HEK293 (cell line): ENCODE measurements at regions not wholly inside any gene's neighbourhood (a gene's known extent, or its start where the extent isn't known, plus 50 kb on each side); places are given as distances from the start of the nearest gene placed in this dataset.

Experiments
- CTCF ChIA-PET: fragments of 350-600 bp; formaldehyde crosslinking; extraction: SDS; loops from one replicate; lab custom pipeline; 2021; ENCODE audit warnings: antibody characterized with exemption; lab: Yijun Ruan, JAX
- POLR2A ChIA-PET: fragments of 300-600 bp; formaldehyde crosslinking; extraction: SDS; loops from one replicate; lab custom pipeline; 2020; ENCODE audit warnings: antibody characterized with exemption, inconsistent platforms; lab: Yijun Ruan, JAX
- H3K27ac ChIP-seq: fragments of 200-500 bp; sonication (Bioruptor generic); 2 replicates; pipeline ENCODE4 v1.5.1; 2014; ENCODE audit warnings: low read depth, low read length, control low read depth, inconsistent platforms; ENCODE audit errors: extremely low read depth
- H3K36me3 ChIP-seq, 2 experiments: fragments of 200-500 bp in 1 of 2; sonication (Bioruptor generic) in 1 of 2; 1 replicate in 1 of 2; 2 replicates in 1 of 2; pipeline ENCODE4 v1.5.1; 2014 to 2017; ENCODE audit warnings: inconsistent platforms in 2 of 2, low read length in 2 of 2; ENCODE audit not compliant: control insufficient read depth in 2 of 2, insufficient read depth in 1 of 2
- H3K4me1 ChIP-seq: fragments of 200-500 bp; sonication (Bioruptor generic); 2 replicates; pipeline ENCODE4 v1.5.1; 2014; ENCODE audit warnings: mild to moderate bottlenecking, low read length, inconsistent platforms; ENCODE audit not compliant: control insufficient read depth, insufficient read depth
- H3K4me3 ChIP-seq: 2 replicates; pipeline ENCODE4 v1.5.1; 2011; ENCODE audit warnings: low read depth, mild to moderate bottlenecking, control low read depth, low read length, moderate library complexity
- H3K9me3 ChIP-seq: fragments of 200-500 bp; sonication (Bioruptor generic); 2 replicates; pipeline ENCODE4 v1.5.1; 2014; ENCODE audit warnings: low read depth, low read length, inconsistent platforms; ENCODE audit not compliant: control insufficient read depth, insufficient read depth
- GLIS1 ChIP-seq: fragments of 450-650 bp; formaldehyde crosslinking; IDR thresholded peaks from 2 replicates; pipeline ENCODE4 v1.5.1; 2016; ENCODE audit warnings: missing biosample characterization, missing genetic modification characterization
- GLIS2 ChIP-seq: fragments of 450-650 bp; formaldehyde crosslinking; IDR thresholded peaks from 2 replicates; pipeline ENCODE4 v1.5.1; 2016; ENCODE audit warnings: missing biosample characterization, missing genetic modification characterization
- HOXC10 ChIP-seq: sonication (generic); formaldehyde crosslinking; IDR thresholded peaks from 2 replicates; pipeline ENCODE4 v1.8.1; 2023; ENCODE audit warnings: mild to moderate bottlenecking, missing genetic modification reagents
- MEIS1 ChIP-seq: sonication (generic); formaldehyde crosslinking; IDR thresholded peaks from 2 replicates; pipeline ENCODE4 v1.8.1; 2022; ENCODE audit warnings: missing genetic modification reagents, mild to moderate bottlenecking, borderline replicate concordance
- MZF1 ChIP-seq: fragments of 450-650 bp; formaldehyde crosslinking; IDR thresholded peaks from 2 replicates; pipeline ENCODE4 v1.5.1; 2017; ENCODE audit warnings: missing biosample characterization, missing genetic modification characterization, borderline replicate concordance
- SALL2 ChIP-seq: fragments of 450-650 bp; formaldehyde crosslinking; IDR thresholded peaks from 2 replicates; pipeline ENCODE4 v1.5.0; 2017; ENCODE audit warnings: missing biosample characterization, mild to moderate bottlenecking, missing genetic modification characterization, borderline replicate concordance
- SCRT1 ChIP-seq: fragments of 450-650 bp; formaldehyde crosslinking; IDR thresholded peaks from 2 replicates; pipeline ENCODE4 v1.5.1; 2016; ENCODE audit warnings: missing biosample characterization, missing genetic modification characterization, borderline replicate concordance
- SCRT2 ChIP-seq: fragments of 450-650 bp; formaldehyde crosslinking; IDR thresholded peaks from 2 replicates; pipeline ENCODE4 v1.5.1; 2016; ENCODE audit warnings: missing biosample characterization, missing genetic modification characterization
- SETDB1 ChIP-seq: IDR thresholded peaks from one replicate; pipeline ENCODE4 v1.6.1; 2017; ENCODE audit warnings: mild to moderate bottlenecking, low read length, moderate library complexity, mixed read lengths; ENCODE audit not compliant: insufficient read length
- ZBTB1 ChIP-seq: fragments of 450-650 bp; formaldehyde crosslinking; IDR thresholded peaks from 2 replicates; pipeline ENCODE4 v1.5.1; 2016; ENCODE audit warnings: missing biosample characterization, missing genetic modification characterization
- ZBTB17 ChIP-seq: fragments of 450-650 bp; formaldehyde crosslinking; IDR thresholded peaks from 2 replicates; pipeline ENCODE4 v1.5.1; 2016; ENCODE audit warnings: missing biosample characterization, missing genetic modification characterization
- ZBTB6 ChIP-seq: fragments of 450-650 bp; formaldehyde crosslinking; IDR thresholded peaks from 2 replicates; pipeline ENCODE4 v1.5.1; 2017; ENCODE audit warnings: missing biosample characterization, missing genetic modification characterization
- ZNF16 ChIP-seq: fragments of 450-650 bp; formaldehyde crosslinking; IDR thresholded peaks from 2 replicates; pipeline ENCODE4 v1.5.1; 2016; ENCODE audit warnings: low read depth, missing biosample characterization, missing genetic modification characterization
- ZNF211 ChIP-seq: fragments of 450-650 bp; formaldehyde crosslinking; IDR thresholded peaks from 2 replicates; pipeline ENCODE4 v1.5.1; 2016; ENCODE audit warnings: low read depth, missing biosample characterization, missing genetic modification characterization
- ZNF23 ChIP-seq: fragments of 450-650 bp; formaldehyde crosslinking; IDR thresholded peaks from 2 replicates; pipeline ENCODE4 v1.5.1; 2016; ENCODE audit warnings: missing biosample characterization, missing genetic modification characterization, borderline replicate concordance
- ZNF350 ChIP-seq: fragments of 450-650 bp; formaldehyde crosslinking; IDR thresholded peaks from 2 replicates; pipeline ENCODE4 v1.5.0; 2017; ENCODE audit warnings: missing biosample characterization, mild to moderate bottlenecking, missing genetic modification characterization
- ZNF366 ChIP-seq: fragments of 450-650 bp; formaldehyde crosslinking; conservative IDR thresholded peaks from 2 replicates; pipeline ENCODE4 v1.5.1; 2016; ENCODE audit warnings: missing biosample characterization, missing genetic modification characterization
- ZNF473 ChIP-seq: fragments of 450-650 bp; formaldehyde crosslinking; IDR thresholded peaks from 2 replicates; pipeline ENCODE4 v1.5.1; 2017; ENCODE audit warnings: missing biosample characterization, missing genetic modification characterization
- ZNF549 ChIP-seq: fragments of 450-650 bp; IDR thresholded peaks from 2 replicates; pipeline ENCODE4 v1.5.1; 2018; ENCODE audit warnings: missing biosample characterization, missing genetic modification characterization, mild to moderate bottlenecking, inconsistent platforms, moderate library complexity
- ZNF561 ChIP-seq: fragments of 450-650 bp; IDR thresholded peaks from 2 replicates; pipeline ENCODE4 v1.5.1; 2018; ENCODE audit warnings: missing biosample characterization, missing genetic modification characterization, borderline replicate concordance
- ZNF776 ChIP-seq: fragments of 450-650 bp; formaldehyde crosslinking; IDR thresholded peaks from 2 replicates; pipeline ENCODE4 v1.5.0; 2017; ENCODE audit warnings: missing biosample characterization, missing genetic modification characterization, borderline replicate concordance
- ZNF791 ChIP-seq: fragments of 450-650 bp; formaldehyde crosslinking; IDR thresholded peaks from 2 replicates; pipeline ENCODE4 v1.5.1; 2016; ENCODE audit warnings: missing biosample characterization, missing genetic modification characterization
- ZSCAN30 ChIP-seq: fragments of 450-650 bp; IDR thresholded peaks from 2 replicates; pipeline ENCODE4 v1.5.1; 2018; ENCODE audit warnings: missing biosample characterization, mild to moderate bottlenecking, missing genetic modification characterization, moderate library complexity
- TF ChIP-seq, protein P1 (sequence below): fragments of 450-650 bp; formaldehyde crosslinking; IDR thresholded peaks from 2 replicates; pipeline ENCODE4 v1.5.1; 2017; ENCODE audit warnings: missing biosample characterization, missing genetic modification characterization
- TF ChIP-seq, protein P2 (sequence below): fragments of 450-650 bp; formaldehyde crosslinking; IDR thresholded peaks from 2 replicates; pipeline ENCODE4 v1.5.1; 2017; ENCODE audit warnings: missing biosample characterization, missing genetic modification characterization
- TF ChIP-seq, protein P3 (sequence below): fragments of 450-650 bp; formaldehyde crosslinking; IDR thresholded peaks from 2 replicates; pipeline ENCODE4 v1.5.1; 2017; ENCODE audit warnings: missing biosample characterization, missing genetic modification characterization

- ChIA-PET CTCF (interaction anchor here (0.8 to 1.3 kb wide), 3 partner anchors 24 to 419 kb away, joined by 3 to 4 read pairs (median 4); no protein-coding TSS in a partner anchor), POLR2A (no interaction called here)
- no peak overlapping the region for H3K27ac ChIP-seq
Measured at GRCh38 chr2:207219676-207220501, 54.1 kb upstream of the KLF7 start.

GRCh38 chr2:207221731-207222130 is 56.0 kb upstream of the KLF7 start:
- no peaks in the 10 kb centered on the region for H3K4me1 ChIP-seq
- no peaks in the 10 kb centered on the region for H3K9me3 ChIP-seq
- TF ChIP-seq ZNF23 (tag by site-specific recombination): no peak
- TF ChIP-seq ZBTB1 (tag by site-specific recombination): no peak
- TF ChIP-seq, protein P1, sequence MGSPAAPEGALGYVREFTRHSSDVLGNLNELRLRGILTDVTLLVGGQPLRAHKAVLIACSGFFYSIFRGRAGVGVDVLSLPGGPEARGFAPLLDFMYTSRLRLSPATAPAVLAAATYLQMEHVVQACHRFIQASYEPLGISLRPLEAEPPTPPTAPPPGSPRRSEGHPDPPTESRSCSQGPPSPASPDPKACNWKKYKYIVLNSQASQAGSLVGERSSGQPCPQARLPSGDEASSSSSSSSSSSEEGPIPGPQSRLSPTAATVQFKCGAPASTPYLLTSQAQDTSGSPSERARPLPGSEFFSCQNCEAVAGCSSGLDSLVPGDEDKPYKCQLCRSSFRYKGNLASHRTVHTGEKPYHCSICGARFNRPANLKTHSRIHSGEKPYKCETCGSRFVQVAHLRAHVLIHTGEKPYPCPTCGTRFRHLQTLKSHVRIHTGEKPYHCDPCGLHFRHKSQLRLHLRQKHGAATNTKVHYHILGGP (tag by site-specific recombination): no peak
- no peak for TF ChIP-seq ZNF561 (tag by site-specific recombination)
- TF ChIP-seq ZNF473 (tag by site-specific recombination): no peak
- no peak for TF ChIP-seq ZNF776 (tag by site-specific recombination)
- TF ChIP-seq ZNF16: no peak
- no peak for TF ChIP-seq SETDB1
- no peak for TF ChIP-seq GLIS1 (tag by site-specific recombination)
- H3K4me3 ChIP-seq: no peak overlapping the region
- no peaks in the 10 kb centered on the region for H3K36me3 ChIP-seq
- POLR2A ChIA-PET: interaction anchor here (1.0 to 1.2 kb wide), 2 partner anchors 56 to 308 kb away, joined by 3 read pairs; partner anchors contain the start of genes CREB1 and KLF7
- H3K27ac ChIP-seq: no peak overlapping the region
- CTCF ChIA-PET: interaction anchor here (1.0 kb wide), 1 partner anchor 251 kb away, joined by 3 read pairs; no protein-coding TSS in a partner anchor

More at GRCh38 chr2:207219676-207220501, 54.1 kb upstream of the KLF7 start:
- Histone ChIP-seq H3K4me3 (no peak overlapping the region), H3K4me1 (no peaks in the 10 kb centered on the region), H3K9me3 (no peaks in the 10 kb centered on the region)
- TF ChIP-seq ZNF549 (tag by site-specific recombination) (no peak), ZSCAN30 (tag by site-specific recombination) (no peak), ZNF211 (tag by site-specific recombination) (no peak), GLIS2 (tag by site-specific recombination) (no peak), SCRT2 (tag by site-specific recombination) (no peak), HOXC10 (CRISPR knock-in tag) (no peak), MEIS1 (CRISPR knock-in tag) (no peak), ZBTB6 (no peak), ZBTB17 (peak; percentile 42), SALL2 (tag by site-specific recombination) (no peak), ZNF366 (tag by site-specific recombination) (no peak), ZNF791 (tag by site-specific recombination) (no peak), MZF1 (no peak), SCRT1 (tag by site-specific recombination) (no peak), ZNF350 (no peak), GLIS1 (tag by site-specific recombination) (no peak)
- TF ChIP-seq, protein P2, sequence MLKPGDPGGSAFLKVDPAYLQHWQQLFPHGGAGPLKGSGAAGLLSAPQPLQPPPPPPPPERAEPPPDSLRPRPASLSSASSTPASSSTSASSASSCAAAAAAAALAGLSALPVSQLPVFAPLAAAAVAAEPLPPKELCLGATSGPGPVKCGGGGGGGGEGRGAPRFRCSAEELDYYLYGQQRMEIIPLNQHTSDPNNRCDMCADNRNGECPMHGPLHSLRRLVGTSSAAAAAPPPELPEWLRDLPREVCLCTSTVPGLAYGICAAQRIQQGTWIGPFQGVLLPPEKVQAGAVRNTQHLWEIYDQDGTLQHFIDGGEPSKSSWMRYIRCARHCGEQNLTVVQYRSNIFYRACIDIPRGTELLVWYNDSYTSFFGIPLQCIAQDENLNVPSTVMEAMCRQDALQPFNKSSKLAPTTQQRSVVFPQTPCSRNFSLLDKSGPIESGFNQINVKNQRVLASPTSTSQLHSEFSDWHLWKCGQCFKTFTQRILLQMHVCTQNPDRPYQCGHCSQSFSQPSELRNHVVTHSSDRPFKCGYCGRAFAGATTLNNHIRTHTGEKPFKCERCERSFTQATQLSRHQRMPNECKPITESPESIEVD (tag by site-specific recombination): no peak
- TF ChIP-seq, protein P1 (tag by site-specific recombination): peak; percentile 97
- TF ChIP-seq, protein P3, sequence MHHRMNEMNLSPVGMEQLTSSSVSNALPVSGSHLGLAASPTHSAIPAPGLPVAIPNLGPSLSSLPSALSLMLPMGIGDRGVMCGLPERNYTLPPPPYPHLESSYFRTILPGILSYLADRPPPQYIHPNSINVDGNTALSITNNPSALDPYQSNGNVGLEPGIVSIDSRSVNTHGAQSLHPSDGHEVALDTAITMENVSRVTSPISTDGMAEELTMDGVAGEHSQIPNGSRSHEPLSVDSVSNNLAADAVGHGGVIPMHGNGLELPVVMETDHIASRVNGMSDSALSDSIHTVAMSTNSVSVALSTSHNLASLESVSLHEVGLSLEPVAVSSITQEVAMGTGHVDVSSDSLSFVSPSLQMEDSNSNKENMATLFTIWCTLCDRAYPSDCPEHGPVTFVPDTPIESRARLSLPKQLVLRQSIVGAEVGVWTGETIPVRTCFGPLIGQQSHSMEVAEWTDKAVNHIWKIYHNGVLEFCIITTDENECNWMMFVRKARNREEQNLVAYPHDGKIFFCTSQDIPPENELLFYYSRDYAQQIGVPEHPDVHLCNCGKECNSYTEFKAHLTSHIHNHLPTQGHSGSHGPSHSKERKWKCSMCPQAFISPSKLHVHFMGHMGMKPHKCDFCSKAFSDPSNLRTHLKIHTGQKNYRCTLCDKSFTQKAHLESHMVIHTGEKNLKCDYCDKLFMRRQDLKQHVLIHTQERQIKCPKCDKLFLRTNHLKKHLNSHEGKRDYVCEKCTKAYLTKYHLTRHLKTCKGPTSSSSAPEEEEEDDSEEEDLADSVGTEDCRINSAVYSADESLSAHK (tag by site-specific recombination): peak; percentile 74
- TF ChIP-seq, all 188 proteins: peak for 3
- H3K36me3 ChIP-seq: no peaks in the 10 kb centered on the region
